ENCODE measurements at regions not wholly inside any gene's neighbourhood (a gene's known extent, or its start where the extent isn't known, plus 50 kb on each side); places are given as distances from the start of the nearest gene placed in this dataset.
"Not testable (repeated sequence)": the region's sequence is repeated elsewhere in the genome, so short reads cannot be mapped to it uniquely, and the experiment has no call there.

- Mint-ChIP-seq H3K27ac (no peak overlapping the region), H3K4me3 (no peak overlapping the region), H3K36me3 (no peaks in the 10 kb centered on the region), H3K9me3 (no peaks in the 10 kb centered on the region), H3K4me1 (no peaks in the 10 kb centered on the region), H3K27me3 (ENCODE audit: low read depth in 3 of 3) (peaks cover 7 to 18% (median 8%) of the 10 kb centered on the region in 3 donors)
- Histone ChIP-seq H3K4me1 (ENCODE audit: control insufficient read depth in 1 of 2, insufficient read depth in 2 of 2, low read length in 2 of 2) (no peaks in the 10 kb centered on the region), H4K20me1 (ENCODE audit: insufficient read depth, low read length) (no peaks in the 10 kb centered on the region), H3K9ac (ENCODE audit: insufficient read depth, low read length, poor library complexity, severe bottlenecking) (no peak overlapping the region), H3K79me2 (ENCODE audit: insufficient read depth, low read length) (no peaks in the 10 kb centered on the region), H3K27ac (ENCODE audit: low read depth in 1 of 2, low read length in 2 of 2) (no peak overlapping the region), H3K9me3 (replicated peaks in 1 of 2; ENCODE audit: control insufficient read depth in 1 of 2, insufficient read depth in 1 of 2, low read length in 2 of 2) (no peaks in the 10 kb centered on the region), H3K27me3 (ENCODE audit: control insufficient read depth in 2 of 2, insufficient read depth in 2 of 2, low read length in 2 of 2) (no peaks in the 10 kb centered on the region), H3K36me3 (replicated peaks in 1 of 2; ENCODE audit: control insufficient read depth in 1 of 2, insufficient read depth in 2 of 2, low read length in 2 of 2) (no peaks in the 10 kb centered on the region), H2AFZ (ENCODE audit: insufficient read depth, low read depth, low read length, poor library complexity, severe bottlenecking) (no peak overlapping the region), H3K4me3 (replicated peaks in 1 of 3; ENCODE audit: low read depth in 2 of 3, low read length in 3 of 3) (no peak overlapping the region), H3K4me2 (replicated peaks; ENCODE audit: extremely low read depth, low read length, poor library complexity, severe bottlenecking) (no peak overlapping the region)
- DNase-seq = no peak
- intact Hi-C loops (cut with micrococcal nuclease) = no loop called here
- whole genome bisulfite sequencing (ENCODE audit: insufficient coverage) = 93% methylated on average over 3 of the region's 4 CpGs
- TF ChIP-seq, protein P1, sequence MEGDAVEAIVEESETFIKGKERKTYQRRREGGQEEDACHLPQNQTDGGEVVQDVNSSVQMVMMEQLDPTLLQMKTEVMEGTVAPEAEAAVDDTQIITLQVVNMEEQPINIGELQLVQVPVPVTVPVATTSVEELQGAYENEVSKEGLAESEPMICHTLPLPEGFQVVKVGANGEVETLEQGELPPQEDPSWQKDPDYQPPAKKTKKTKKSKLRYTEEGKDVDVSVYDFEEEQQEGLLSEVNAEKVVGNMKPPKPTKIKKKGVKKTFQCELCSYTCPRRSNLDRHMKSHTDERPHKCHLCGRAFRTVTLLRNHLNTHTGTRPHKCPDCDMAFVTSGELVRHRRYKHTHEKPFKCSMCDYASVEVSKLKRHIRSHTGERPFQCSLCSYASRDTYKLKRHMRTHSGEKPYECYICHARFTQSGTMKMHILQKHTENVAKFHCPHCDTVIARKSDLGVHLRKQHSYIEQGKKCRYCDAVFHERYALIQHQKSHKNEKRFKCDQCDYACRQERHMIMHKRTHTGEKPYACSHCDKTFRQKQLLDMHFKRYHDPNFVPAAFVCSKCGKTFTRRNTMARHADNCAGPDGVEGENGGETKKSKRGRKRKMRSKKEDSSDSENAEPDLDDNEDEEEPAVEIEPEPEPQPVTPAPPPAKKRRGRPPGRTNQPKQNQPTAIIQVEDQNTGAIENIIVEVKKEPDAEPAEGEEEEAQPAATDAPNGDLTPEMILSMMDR (IDR thresholded peaks at IDR 0.05) = no peak
Measured at GRCh38 chr12:113702276-113702675, 230.6 kb upstream of the LHX5 start.

DNA sequence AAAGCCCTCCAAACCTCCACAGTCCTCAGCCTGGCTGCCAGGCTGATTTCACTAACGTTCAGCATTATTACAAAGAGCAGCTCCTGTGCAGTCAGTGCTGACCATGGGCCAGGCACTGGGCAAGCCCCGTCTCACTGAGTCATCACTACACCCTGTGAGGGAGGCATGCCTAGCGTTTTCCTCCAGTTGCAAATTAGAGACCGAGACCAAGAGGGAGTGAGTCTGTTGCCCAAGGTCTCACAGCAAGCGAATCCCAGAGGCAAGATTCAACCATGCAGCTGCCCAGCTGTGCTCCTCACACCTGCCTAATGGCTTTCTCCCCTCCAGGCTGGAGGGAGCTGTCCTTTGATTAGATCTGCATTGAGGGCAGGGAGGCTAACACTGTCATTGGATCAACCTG, 229.3 kb upstream of the LHX5 start:
- TF ChIP-seq, protein P1 (IDR thresholded peaks at IDR 0.05) = no peak
- Histone ChIP-seq H4K20me1 (ENCODE audit: insufficient read depth, low read length) (no peaks in the 10 kb centered on the region), H3K9me3 (replicated peaks in 1 of 2; ENCODE audit: control insufficient read depth in 1 of 2, insufficient read depth in 1 of 2, low read length in 2 of 2) (no peaks in the 10 kb centered on the region), H2AFZ (ENCODE audit: insufficient read depth, low read depth, low read length, poor library complexity, severe bottlenecking) (no peak overlapping the region), H3K36me3 (replicated peaks in 1 of 2; ENCODE audit: control insufficient read depth in 1 of 2, insufficient read depth in 2 of 2, low read length in 2 of 2) (no peaks in the 10 kb centered on the region), H3K9ac (ENCODE audit: insufficient read depth, low read length, poor library complexity, severe bottlenecking) (no peak overlapping the region), H3K79me2 (ENCODE audit: insufficient read depth, low read length) (no peaks in the 10 kb centered on the region), H3K4me1 (ENCODE audit: control insufficient read depth in 1 of 2, insufficient read depth in 2 of 2, low read length in 2 of 2) (no peaks in the 10 kb centered on the region), H3K27ac (ENCODE audit: low read depth in 1 of 2, low read length in 2 of 2) (no peak overlapping the region), H3K27me3 (ENCODE audit: control insufficient read depth in 2 of 2, insufficient read depth in 2 of 2, low read length in 2 of 2) (no peaks in the 10 kb centered on the region), H3K4me2 (replicated peaks; ENCODE audit: extremely low read depth, low read length, poor library complexity, severe bottlenecking) (no peak overlapping the region), H3K4me3 (replicated peaks in 1 of 3; ENCODE audit: low read depth in 2 of 3, low read length in 3 of 3) (no peak overlapping the region)
- Mint-ChIP-seq H3K9me3 (no peaks in the 10 kb centered on the region), H3K27ac (no peak overlapping the region), H3K4me1 (no peaks in the 10 kb centered on the region), H3K36me3 (no peaks in the 10 kb centered on the region), H3K27me3 (ENCODE audit: low read depth in 3 of 3) (peaks cover 4 to 14% (median 8%) of the 10 kb centered on the region in 3 donors), H3K4me3 (peak overlapping the region in 1 of 2 donors; percentile 64)
- DNase-seq = no peak
- WGBS (ENCODE audit: insufficient coverage) = 30% methylated on average over 5 of the region's 5 CpGs
- intact Hi-C loops (cut with micrococcal nuclease) = no loop called here

DNA sequence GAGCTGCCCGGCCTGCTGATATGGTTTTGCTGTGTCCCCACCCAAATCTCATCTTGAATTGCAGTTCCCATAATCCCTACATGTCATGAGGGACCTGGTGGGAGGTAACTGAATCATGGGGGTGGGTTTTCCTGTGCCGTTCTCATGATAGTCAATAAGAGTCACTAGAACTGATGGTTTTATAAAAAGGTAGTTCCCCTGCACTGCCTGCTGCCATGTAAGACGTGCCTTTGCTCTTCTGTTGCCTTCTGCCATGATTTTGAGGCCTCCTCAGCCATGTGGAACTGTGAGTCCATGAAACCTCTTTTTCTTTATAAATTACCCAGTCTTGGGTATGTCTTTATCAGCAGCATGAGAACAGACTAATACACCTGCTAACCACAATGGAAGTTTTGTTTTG, 228.3 kb upstream of the LHX5 start:
- not testable (repeated sequence) for H3K27ac Mint-ChIP-seq
- WGBS (ENCODE audit: insufficient coverage) = 100% methylated on average over 2 of the region's 3 CpGs

More for the DNA sequence above, 228.3 kb upstream of the LHX5 start:
- H3K4me3 Mint-ChIP-seq; H3K36me3 ChIP-seq (replicated peaks in 1 of 2; ENCODE audit: control insufficient read depth in 1 of 2, insufficient read depth in 2 of 2, low read length in 2 of 2); H3K4me1 Mint-ChIP-seq; H3K9me3 ChIP-seq (replicated peaks in 1 of 2; ENCODE audit: control insufficient read depth in 1 of 2, insufficient read depth in 1 of 2, low read length in 2 of 2); DNase-seq; H3K9me3 Mint-ChIP-seq; H2AFZ ChIP-seq (ENCODE audit: insufficient read depth, low read depth, low read length, poor library complexity, severe bottlenecking); intact Hi-C loops (cut with micrococcal nuclease); H3K27me3 ChIP-seq (ENCODE audit: control insufficient read depth in 2 of 2, insufficient read depth in 2 of 2, low read length in 2 of 2); H3K27ac ChIP-seq (ENCODE audit: low read depth in 1 of 2, low read length in 2 of 2); H4K20me1 ChIP-seq (ENCODE audit: insufficient read depth, low read length); H3K36me3 Mint-ChIP-seq; H3K79me2 ChIP-seq (ENCODE audit: insufficient read depth, low read length); H3K4me3 ChIP-seq (replicated peaks in 1 of 3; ENCODE audit: low read depth in 2 of 3, low read length in 3 of 3); H3K4me2 ChIP-seq (replicated peaks; ENCODE audit: extremely low read depth, low read length, poor library complexity, severe bottlenecking); H3K4me1 ChIP-seq (ENCODE audit: control insufficient read depth in 1 of 2, insufficient read depth in 2 of 2, low read length in 2 of 2); H3K9ac ChIP-seq (ENCODE audit: insufficient read depth, low read length, poor library complexity, severe bottlenecking): not testable (repeated sequence)
- peaks cover 4 to 16% (median 8%) of the 10 kb centered on the region in 3 donors for H3K27me3 Mint-ChIP-seq (ENCODE audit: low read depth in 3 of 3)

All from CD14-positive monocyte (primary cell).